ENCODE measurements at regions not wholly inside any gene's neighbourhood (a gene's known extent, or its start where the extent isn't known, plus 50 kb on each side); places are given as distances from the start of the nearest gene placed in this dataset.
"Not testable (repeated sequence)": the region's sequence is repeated elsewhere in the genome, so short reads cannot be mapped to it uniquely, and the experiment has no call there.

DNA sequence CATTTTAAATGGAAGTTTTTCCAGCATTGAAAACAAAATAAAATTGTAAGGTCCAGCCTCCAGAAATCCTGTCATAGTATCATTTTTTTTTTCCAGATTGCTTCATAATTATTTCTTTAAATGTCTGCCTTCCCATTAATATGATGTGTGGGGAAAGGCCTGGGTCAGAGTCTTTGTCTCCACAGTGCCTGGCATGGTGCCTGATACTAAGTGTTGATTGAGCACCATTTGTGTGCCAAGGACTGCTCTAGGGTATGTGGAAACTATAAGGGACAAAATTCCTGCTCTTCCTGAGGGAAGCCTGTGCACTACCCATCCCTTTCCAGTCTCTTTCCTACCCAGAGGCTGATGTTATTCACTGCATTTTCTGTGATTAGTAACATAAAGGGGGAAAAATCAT, 53.1 kb upstream of the BEND4 start:
- DNase-seq (ENCODE audit: low read depth) = no peak

DNA sequence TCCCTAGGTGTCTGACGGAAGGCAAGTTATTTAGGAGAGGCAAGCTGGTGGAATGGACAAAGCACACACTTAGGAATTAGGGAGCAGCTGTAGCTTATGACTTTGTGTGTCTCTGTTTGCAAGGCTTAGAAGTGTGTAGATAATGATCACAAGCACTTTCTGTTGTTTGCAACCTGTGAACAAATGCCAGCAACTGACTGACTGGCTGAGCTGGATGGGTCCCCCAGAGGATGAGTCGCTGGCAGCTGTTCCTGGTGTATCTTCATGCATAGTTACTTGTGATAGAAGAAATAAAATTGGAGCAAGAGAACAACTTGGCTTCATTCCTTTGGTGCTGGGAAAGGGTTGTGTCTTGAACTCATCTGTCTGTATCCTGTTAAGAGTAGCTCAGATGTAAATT, 64.2 kb upstream of the BEND4 start:
- DNase-seq (ENCODE audit: low read depth) = no peak

DNA sequence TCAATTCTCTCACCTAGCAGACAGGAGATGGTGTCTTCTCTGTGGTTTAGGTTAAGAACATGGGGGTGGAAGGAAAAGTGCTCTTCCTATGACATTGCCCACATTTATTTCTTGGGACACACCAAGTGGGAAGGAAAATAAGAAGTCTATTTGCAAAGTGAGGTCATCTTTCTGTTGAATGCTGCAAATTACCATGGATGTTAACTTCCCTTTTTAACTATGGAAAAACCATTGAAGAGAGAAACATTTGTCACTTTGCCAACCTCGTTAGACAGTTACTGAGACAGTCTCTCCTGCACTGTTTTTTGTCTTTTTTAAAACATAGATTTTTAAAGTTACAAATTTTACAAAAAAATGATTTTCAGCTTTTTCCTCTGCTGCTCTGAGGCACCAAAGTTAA, 72.8 kb upstream of the BEND4 start:
- DNase-seq (ENCODE audit: low read depth) = no peak

DNA sequence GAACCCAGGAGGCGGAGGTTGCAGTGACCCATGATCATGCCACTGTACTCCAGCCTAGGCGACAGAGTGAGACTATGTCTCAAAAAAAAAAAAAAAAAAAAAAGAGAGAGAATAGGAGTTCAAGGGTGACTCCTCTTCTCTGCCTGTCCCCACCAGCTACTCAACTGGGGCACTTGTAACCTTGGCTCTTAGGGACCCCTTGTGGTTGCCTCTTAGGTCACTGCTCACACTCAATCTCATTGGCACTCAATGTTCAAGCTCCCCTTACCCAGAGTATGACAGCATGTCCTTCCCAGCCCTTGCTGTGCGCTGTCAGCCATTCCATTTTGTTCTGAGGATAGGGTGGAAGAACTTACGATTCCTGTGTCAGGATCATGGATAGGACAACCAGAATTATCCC, 82.4 kb upstream of the BEND4 start:
- DNase-seq (ENCODE audit: low read depth) = no peak

DNA sequence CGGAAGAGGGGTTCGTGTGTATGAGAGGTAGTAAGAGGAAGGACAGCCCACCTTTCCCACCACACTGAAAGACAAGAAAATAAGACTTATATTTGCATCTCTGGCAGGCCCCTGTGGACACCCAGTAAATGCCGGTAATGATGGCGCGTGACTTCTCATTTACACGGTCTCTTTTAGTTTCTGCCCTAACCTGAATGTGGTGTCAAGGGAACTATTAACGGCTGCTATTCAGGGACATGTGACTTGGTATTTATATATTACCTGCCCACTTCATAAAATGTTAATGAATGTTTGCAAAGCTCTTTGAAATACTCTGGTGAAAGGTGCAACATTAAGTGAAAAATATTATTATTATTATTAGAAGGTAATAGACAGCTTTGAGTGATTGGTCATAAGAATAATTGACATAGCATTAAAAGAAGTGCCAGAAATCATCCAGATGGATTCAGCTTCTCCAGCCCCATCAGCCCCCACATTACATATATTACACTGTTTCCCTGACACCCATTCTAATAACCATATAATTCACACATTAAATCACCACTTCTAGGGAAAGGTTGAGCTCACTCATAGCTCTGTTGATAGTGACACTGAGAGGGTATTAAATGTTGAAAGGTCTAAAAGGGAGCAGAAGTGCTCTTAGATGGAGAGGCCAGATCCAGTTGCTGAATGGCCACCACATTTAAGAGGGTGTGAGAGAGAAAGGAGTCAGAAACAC, 83.0 kb upstream of the BEND4 start:
- no peak for DNase-seq (ENCODE audit: low read depth)

DNA sequence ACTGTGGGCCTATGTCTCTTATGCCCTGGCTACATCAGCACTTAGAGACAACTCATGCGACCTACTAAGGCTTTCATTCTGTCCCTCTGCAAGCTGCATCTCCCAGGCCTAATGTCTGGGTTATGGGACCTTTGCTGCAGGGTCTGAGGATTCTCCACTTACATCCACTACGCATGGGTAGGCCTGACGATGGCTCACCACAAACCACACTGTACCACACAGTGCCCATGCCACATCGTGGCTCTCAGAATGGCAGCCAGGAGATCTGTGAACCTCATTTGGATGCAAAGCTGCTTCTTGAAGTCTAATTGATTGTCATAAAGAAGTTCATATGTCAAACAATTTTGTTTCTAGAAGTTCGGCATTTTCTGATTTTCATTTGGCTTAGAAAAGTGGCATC, 84.6 kb upstream of the BEND4 start:
- no peak for DNase-seq (ENCODE audit: low read depth)

DNA sequence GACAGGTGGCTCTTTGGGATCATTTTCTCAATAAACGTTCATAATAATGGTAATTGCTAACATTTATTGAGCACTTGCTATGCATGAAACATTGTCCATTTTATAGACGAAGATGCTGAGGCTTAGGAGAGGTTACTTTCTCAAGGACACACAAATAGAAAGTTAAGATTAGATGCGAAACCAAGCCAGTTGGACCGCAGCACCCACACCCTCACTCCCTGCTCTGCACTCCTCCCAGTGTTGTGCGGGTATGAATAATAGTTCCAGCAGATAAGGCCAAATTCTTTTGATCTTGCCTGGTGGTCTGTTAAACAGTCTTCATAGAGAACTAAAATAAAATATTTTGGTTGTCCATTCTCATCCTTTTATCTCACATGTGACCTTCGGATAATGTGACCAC, 85.0 kb upstream of the BEND4 start:
- no peak for DNase-seq (ENCODE audit: low read depth)

DNA sequence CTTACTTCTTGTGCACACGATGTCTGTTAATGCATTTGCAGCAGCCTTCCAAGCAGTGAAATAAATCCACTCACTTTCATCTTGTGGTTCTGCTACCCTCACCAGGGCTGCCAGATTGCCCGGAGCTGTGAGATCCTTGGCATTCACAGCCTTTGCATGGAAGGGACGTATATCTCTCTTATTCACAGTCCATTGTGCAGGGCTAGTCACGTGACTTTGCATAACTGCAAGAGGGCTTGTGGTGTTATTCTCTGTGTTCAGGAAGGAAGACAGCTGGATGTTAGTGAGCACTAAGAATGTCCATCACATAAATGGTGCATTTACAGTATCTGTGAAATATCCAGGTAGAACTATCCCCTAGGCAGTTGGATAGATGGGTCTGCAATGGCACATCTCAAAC, 96.5 kb upstream of the BEND4 start:
- DNase-seq (ENCODE audit: low read depth) = no peak

DNA sequence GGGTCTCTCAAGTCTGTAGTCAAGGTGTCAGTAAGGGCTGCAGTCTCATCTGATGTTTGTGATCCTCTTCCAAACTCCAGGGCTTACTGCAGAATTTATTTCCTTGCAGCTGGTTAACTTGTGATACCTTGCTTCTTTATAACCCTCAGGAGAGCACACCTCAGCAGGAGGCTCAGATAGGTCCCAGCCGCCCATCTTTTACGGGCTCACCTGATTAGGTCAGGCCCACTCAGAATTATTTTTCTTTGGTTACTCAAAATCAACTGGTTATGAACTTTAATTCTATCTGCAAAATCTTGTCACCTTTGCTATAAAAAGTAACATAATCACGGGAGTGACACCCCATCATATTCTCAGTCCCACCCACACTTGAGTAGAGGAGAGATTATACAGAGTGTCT, 99.9 kb upstream of the BEND4 start:
- DNase-seq (ENCODE audit: low read depth) = no peak

DNA sequence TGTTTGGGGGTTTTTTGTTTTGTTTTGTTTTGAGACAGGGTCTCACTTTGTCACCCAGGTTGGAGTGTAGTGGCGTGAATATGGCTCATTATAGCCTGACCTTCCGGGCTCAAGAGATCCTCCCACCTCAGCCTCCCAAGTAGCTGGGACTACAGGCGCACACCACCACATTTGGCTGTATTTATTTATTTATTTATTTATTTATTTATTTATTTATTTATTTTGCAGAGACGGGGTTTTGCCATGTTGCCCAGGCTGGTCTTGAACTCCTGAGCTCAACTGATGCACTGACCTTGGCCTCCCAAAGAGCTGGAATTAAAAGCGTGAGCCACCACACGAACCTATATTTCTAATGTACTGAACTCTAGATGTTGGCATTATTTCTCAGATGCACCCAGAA, 105.2 kb upstream of the BEND4 start:
- DNase-seq (ENCODE audit: low read depth) = not testable (repeated sequence)

DNA sequence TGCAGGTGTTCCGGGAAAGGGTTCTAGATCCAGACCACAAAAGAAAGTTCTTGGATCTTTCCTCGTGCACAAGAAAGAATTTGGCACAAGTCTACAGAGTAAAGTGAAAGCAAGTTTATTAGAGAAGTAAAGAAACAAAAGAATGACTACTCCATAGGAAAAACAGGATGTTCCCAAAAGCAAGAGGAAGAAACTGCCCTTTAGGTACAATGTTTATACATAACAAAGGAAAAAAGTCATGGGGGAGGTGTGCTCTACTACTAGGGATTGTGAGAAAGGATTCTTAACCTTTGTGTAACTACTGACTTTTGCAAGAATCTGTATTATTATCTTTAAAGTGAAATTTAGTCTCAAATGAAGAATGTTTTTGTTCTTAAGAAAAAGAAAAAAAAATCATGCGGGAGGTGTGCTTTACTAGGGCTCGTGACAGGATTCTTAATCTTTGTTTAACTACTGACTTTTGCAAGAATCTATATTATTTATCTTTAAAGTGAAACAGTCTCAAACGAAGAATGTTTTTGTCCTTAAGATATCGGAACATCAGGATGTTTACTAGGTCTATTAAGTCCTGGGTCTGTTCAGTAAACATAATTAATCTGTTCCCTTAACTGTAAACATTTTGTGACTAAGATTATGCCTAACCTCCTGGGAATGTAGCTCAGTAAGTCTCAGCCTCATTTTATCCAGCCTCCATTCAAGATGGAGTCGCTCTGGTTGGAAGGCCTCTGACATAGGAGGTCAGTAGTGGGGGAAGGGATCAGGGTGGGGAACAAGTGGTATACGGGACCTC, 110.4 kb upstream of the BEND4 start:
- DNase-seq (ENCODE audit: low read depth) = no peak

DNA sequence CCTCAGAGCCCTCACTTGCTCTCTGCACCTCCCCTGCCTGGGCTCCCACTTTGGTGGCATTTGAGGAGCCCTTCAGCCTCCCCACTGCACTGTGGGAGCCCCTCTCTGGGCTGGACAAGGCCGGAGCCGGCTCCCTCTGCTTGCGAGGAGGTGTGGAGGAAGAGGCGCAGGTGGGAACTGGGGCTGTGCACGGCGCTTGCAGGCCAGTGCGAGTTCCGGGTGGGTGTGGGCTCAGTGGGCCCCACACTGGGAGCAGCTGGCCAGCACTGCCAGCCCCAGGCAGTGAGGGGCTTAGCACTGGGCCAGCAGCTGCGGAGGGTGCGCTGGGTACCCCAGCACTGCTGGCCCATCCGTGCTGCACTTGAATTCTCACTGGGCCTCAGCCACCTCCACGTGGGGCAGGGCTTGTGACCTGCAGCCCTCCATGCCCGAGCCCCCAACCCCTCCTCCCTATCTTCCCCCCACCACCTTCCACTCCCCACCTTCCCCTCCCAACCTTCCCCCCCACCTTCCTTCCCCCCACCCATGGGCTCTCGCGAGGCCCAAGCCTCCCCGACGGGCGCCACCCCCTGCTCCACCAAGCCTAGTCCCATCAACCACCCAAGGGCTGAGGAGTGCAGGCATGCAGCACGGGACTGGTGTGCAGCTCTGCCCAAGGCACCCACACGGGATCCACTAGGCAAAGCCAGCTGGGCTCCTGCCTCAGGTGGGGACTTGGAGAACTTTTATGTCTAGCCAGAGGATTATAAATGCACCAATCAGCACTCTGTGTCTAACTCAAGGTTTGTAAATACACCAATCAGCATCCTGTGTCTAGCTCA, 113.5 kb upstream of the BEND4 start:
- no peak for DNase-seq (ENCODE audit: low read depth)

DNA sequence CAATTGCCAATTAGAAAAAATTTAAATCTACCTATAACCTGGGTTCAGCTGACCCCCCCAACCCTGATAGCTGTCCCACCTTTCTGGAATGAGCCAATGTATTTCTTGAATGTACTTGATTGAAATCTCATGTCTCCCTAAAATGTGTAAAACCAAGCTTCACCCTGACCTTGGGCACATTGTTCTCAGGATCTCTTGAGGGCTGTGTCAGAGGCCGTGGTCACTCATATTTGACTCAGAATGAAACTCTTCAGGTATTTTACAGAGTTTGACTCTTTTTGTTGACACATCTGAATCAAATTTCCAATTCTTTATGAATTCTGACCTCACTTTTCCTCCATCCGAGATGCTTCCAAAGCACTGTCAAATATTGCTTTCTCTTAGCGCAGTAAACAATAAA, 115.3 kb upstream of the BEND4 start:
- no peak for DNase-seq (ENCODE audit: low read depth)

DNA sequence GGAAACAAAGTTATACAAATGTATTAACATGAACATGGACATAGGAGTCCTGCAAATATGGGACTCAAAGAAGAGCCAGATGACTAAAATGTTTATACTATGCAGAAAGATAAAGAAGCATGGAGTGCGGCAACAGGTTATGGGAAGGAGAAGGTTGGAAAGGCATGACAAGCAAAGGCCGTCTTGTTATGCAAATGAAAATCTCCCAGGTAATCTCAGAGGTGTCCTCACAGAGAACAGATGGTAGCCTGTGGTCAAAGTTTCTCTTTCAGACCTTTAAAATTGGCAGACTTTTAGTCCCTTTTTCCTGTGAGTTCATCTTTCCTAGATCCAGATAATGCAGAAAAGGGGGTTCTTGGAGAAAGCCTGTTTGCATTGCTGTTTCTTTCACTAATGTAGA, 116.4 kb upstream of the BEND4 start:
- no peak for DNase-seq (ENCODE audit: low read depth)

DNA sequence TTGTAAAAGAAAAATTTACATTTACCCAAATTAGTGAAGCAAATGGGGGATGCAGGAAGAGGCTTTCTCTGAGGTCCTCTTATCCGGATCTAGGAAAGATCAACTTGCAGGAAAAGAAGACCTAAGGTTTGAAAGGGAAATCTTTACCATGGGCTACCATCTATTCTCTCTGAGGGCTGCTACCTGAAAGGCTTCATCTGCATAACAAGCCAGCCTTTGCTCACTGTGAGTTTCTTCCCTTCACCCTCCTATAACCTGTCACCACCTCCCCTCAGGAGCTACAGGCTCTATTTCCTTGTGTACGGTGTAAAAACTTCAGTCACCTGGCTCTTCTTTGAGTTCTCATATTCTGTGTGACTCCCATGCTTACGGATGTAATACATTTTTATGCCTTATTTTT, 118.6 kb upstream of the BEND4 start:
- DNase-seq (ENCODE audit: low read depth) = no peak

DNA sequence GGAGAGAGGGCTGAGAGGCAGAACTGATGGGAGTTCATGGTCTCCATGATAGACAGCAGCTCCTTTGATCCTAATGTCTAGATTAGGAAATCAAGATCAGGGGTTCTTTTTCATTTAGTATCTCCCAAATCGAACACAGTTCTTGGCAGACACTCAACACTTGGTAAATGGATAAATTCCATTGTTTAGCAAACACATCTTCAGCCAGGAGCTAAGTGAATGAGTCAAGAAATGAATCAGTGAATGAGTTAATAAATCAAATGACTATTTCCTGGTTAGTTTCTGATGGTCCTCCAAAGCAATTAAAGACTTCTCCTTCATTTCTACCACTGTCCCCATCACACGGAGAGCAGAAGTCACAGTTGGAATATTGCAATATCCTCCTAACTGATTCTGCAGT, 120.0 kb upstream of the SHISA3 start:
- DNase-seq (ENCODE audit: low read depth) = no peak

DNA sequence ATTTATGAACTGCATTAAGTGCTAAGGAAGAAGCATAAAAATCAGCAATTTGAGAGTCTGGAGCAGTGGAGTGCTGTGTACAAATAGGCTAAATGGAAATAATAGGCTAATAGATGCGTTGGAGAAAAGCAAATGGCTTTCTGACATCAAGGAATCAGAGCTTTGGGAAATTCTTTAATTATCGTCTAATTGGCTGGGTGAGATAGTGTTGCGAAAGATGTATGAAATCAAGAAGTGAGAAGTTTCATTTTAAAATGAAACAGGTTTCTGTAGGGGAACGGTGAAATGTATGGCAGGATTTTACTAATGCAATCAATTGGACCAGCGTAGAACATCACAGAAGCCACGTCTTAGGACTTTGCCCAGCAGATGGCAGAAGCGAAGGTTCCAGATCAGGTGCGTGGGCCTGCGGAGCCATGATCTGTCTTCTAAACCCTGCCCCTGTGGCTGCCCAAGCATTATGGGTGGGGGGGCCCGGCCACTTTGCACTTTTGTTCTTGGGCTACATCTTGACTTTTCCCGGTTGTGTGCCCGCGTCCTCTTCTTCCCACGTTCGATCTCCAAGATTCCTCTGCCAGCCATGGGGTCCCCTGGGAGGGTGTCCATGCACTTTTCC, 118.5 kb upstream of the SHISA3 start:
- DNase-seq (ENCODE audit: low read depth) = no peak

DNA sequence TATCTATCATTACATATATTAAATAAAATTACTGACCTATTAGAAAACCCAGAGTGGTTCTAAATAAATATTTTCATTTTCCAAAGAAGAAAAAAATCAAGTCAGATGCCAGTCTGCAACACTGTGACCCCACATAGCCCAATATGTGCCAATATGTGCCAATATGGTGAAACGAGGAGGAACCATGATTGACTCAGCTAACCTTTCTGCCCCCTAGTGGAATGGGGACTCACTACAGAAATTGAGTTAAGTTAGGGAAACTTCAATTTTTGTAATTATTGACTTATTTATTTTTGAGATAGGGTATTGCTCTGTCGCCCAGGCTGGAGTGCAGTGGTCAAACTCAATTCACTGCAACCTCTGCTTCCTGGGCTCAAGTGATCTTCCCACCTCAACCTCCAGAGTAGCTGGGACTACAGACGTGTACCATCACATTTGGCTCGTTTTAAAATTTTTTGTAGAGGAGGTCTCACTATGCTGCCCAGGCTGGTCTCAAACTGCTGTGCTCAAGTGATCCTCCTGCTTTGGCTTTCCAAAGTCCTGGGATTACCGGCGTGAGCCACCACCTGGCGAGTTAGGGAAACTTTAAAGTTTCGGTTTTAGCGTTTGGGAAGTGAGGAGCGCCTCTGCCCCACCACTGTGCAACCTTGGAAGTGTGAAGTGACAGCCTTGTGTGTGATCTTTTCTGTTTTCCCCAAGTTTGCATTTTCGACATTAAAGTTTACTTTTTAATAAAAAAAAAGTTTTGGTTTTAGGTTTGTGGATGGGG, 116.8 kb upstream of the SHISA3 start:
- DNase-seq (ENCODE audit: low read depth) = peak; percentile 20

DNA sequence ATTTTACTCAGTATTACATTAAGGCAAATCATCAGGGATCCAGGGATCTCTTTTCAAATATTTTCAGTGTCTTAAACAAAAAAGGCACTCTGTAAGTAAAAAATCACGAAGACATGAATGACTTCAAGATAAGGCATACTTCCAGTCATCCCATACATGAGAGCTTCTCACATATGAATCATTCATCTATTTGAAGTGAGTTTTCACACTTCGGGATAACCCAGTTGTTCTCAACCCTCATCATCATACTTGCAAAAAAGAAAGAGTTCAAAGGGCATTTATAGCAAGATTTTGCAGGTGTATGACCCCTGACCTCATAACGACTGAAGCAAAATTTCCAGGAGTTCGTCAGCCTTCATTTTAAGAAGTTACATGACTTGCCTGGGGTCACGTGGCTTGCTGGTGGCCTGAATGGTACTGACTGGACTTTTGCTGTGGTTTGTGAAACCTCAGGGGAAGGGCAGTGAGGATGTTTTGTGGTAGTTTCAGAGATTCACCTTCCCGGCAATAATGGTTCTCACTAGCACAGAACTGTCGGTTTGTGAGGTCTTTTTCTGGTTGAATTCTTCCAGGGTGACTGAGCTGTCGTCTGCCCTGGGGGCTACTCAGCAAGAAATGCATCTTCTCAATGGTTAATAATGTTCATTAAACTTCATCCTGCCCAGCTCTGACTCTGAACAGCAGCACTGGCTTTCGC, 115.8 kb upstream of the SHISA3 start:
- no peak for DNase-seq (ENCODE audit: low read depth)

DNA sequence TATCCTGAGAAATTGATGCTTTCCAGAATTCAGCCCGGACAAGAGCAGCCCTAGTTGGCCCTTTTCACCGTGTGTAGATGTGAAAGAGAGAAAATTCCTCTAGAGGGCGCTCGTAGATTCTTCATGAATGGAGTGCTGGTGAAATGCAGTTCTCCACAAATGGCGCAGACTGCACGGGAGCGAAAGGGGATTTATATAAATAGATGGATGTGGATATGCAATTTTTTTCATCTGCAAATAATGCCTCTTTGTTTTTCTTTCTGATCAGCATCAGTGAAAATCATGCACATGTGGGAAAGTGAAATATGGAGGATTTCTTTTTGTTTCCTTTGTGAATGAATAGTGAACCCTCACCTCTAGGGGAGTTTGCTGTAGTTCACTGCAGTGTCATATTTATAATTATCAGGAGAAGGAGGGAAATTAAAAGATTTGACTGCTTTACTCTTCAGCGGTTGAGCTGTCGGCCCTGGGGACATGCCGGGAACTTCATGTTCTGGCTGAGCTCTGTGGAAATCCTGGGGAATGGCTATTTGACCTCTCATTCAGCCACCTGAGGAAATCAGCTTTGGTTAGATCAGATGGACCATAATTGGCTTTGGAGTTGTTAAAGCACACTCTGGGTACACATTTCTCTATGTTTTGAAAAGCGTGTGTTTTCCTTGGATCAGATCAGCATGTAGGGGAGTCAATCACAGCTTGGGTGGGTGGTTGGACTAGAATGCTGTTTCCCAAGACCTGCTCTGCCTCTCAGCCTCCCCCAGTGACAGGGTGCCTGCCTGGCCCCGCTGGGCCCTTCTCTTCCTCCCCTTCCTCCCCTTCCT, 115.0 kb upstream of the SHISA3 start:
- DNase-seq (ENCODE audit: low read depth) = peak; percentile 52

Measured in amniotic epithelial cell (primary cell).